Tibial artery (tissue), 4 donors: ENCODE measurements at regions not wholly inside any gene's neighbourhood (a gene's known extent, or its start where the extent isn't known, plus 50 kb on each side); places are given as distances from the start of the nearest gene placed in this dataset.

Experiments used
- DNase-seq, 2 donors: peaks; one replicate each; pipeline ENCODE4 v3.0.0-alpha.2; 2019
- H3K27ac ChIP-seq, 2 donors: fragments of 200-600 bp; sonication (generic) in 1 of 2; 1 replicate in 1 of 2; 2 replicates in 1 of 2; pipeline ENCODE4 v1.5.1; 2018 to 2019; ENCODE audit warnings: mild to moderate bottlenecking in 1 of 2
- H3K27me3 ChIP-seq, 2 donors: fragments of 200-600 bp; sonication (generic) in 1 of 2; one replicate each; pipeline versions ENCODE4 v1.5.1 to v1.6.0; 2016 to 2019
- H3K36me3 ChIP-seq, 3 donors: fragments of 200-600 bp; sonication (generic) in 2 of 3; one replicate each; pipeline ENCODE4 v1.5.1; 2016 to 2019; ENCODE audit warnings: mild to moderate bottlenecking in 2 of 3
- H3K4me1 ChIP-seq, 4 donors: fragments of 200-600 bp; sonication (generic) in 2 of 4; 1 replicate in 3 of 4; 2 replicates in 1 of 4; pipeline ENCODE4 v1.5.1; 2016 to 2019
- H3K4me3 ChIP-seq, 2 donors: fragments of 200-600 bp; sonication (generic) in 1 of 2; 1 replicate in 1 of 2; 2 replicates in 1 of 2; pipeline ENCODE4 v1.5.1; 2018 to 2019; ENCODE audit warnings: mild to moderate bottlenecking in 2 of 2
- H3K9me3 ChIP-seq, 3 donors: fragments of 200-600 bp; sonication (generic) in 1 of 3; one replicate each; pipeline ENCODE4 v1.5.1; 2016 to 2019
- intact Hi-C: fragments of 100-400 bp; cut with DNase I; formaldehyde crosslinking; loops from one replicate; pipeline ENCODE4 v1.15.0; 2023; ENCODE audit warnings: low total_unique reads
- TF ChIP-seq, protein P1 (sequence below), 2 experiments: fragments of 200-600 bp in 1 of 2; fragments of 450-650 bp in 1 of 2; IDR thresholded peaks; one replicate each; pipeline ENCODE4 v1.5.1; 2017 to 2019; ENCODE audit warnings: antibody characterized with exemption in 2 of 2, mild to moderate bottlenecking in 1 of 2, moderate library complexity in 1 of 2

DNA sequence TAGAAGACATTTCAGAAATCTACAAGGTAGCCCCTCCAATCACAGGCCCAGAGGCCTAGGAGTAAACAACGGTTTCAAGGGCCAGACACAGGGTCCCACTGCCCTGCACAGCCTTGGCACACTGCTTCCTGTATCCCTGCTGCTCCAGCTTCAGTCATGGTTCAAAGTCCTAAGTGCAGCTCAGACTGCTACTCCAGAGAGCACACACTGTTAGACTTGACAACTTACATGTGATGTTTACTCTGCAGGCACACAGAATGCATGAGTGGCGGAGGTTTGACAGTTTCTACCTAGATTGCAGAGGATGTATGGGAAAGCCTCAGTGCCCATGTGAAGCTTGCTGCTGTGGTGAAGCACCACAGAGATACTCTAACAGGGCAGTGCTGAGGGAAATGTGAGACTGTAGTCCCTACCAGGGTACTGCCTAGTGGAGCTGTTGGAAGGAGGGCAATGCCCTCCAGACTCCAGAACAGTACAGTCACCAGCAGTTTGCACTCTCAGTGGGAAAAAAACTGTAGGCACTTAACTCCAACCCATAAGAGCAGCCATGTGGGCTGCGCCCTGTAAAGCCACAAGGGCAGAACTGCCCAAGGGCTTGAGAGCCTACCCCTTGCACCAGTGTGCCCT, 270.0 kb downstream of the ZWINT start:
- H3K36me3 ChIP-seq: no peaks in the 10 kb centered on the region
- intact Hi-C loops: no loop called here
- H3K27me3 ChIP-seq: no peaks in the 10 kb centered on the region
- TF ChIP-seq, protein P1, sequence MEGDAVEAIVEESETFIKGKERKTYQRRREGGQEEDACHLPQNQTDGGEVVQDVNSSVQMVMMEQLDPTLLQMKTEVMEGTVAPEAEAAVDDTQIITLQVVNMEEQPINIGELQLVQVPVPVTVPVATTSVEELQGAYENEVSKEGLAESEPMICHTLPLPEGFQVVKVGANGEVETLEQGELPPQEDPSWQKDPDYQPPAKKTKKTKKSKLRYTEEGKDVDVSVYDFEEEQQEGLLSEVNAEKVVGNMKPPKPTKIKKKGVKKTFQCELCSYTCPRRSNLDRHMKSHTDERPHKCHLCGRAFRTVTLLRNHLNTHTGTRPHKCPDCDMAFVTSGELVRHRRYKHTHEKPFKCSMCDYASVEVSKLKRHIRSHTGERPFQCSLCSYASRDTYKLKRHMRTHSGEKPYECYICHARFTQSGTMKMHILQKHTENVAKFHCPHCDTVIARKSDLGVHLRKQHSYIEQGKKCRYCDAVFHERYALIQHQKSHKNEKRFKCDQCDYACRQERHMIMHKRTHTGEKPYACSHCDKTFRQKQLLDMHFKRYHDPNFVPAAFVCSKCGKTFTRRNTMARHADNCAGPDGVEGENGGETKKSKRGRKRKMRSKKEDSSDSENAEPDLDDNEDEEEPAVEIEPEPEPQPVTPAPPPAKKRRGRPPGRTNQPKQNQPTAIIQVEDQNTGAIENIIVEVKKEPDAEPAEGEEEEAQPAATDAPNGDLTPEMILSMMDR (IDR thresholded peaks at IDR 0.05): no peak
- DNase-seq: no peak
- H3K9me3 ChIP-seq: peaks cover 0 to 9% (median 0%) of the 10 kb centered on the region in 3 donors
- H3K4me1 ChIP-seq: no peaks in the 10 kb centered on the region
- no peak overlapping the region for H3K4me3 ChIP-seq
- no peak overlapping the region for H3K27ac ChIP-seq

DNA sequence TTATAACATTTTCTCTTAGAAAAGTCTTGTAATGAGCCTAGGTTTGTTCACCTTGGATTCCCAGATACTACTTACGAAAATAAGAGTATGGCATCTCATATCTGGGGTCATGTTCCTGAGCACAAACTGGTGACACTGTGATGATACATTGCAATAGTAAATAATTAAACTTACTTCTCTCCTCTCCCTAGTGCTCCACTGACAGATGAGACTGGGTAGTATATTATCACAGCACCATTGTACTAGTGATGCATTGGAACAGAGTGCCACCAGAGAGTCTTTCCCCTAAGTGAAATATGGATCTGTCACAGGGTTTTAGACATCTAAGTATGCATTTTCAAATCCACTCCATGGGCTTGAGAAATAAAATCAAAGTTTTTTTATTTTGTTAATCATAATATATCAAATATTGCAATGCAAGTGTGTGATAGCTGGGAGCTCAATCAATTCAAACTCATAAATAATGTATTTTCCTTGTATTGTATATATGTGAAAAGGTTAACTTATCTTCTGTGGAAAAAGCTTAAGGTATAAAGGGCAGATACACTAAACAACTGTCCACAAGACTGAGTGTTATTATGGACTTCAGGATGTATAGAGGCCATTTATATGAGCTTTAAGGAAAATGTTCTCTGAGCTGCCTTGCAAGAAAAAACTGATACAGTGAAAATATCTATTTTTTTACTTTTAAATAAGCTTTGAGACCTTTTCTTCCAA, 275.5 kb downstream of the ZWINT start:
- TF ChIP-seq, protein P1 (IDR thresholded peaks at IDR 0.05): no peak
- no peaks in the 10 kb centered on the region for H3K27me3 ChIP-seq
- H3K4me3 ChIP-seq: no peak overlapping the region
- H3K9me3 ChIP-seq: no peaks in the 10 kb centered on the region
- DNase-seq: no peak
- H3K27ac ChIP-seq: no peak overlapping the region
- no peaks in the 10 kb centered on the region for H3K36me3 ChIP-seq
- peaks cover 0 to 12% (median 4%) of the 10 kb centered on the region in 4 donors for H3K4me1 ChIP-seq
- intact Hi-C loops: no loop called here

DNA sequence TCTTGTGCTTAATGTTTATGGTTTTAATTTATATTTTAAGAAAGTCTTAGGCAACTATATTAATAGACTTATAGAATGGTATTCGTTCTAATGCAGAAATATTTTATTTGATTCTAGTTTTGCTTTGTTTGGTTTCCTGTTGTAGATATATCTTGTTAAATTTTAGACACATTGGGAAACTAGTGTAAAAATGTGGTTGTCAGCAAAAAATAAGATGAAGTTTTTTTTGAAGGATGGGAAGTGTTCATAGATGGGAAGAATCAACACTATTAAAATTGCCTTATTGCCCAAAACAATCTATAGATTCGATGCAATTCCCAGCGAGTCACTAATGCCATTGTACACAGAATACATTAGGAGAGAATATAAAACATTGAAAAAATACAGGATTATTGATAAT, 278.9 kb downstream of the ZWINT start:
- no peaks in the 10 kb centered on the region for H3K9me3 ChIP-seq
- peaks cover 0 to 12% (median 4%) of the 10 kb centered on the region in 4 donors for H3K4me1 ChIP-seq
- no peak overlapping the region for H3K4me3 ChIP-seq
- no peak for DNase-seq
- H3K36me3 ChIP-seq: no peaks in the 10 kb centered on the region
- TF ChIP-seq, protein P1 (IDR thresholded peaks at IDR 0.05): no peak
- intact Hi-C loops: no loop called here
- no peaks in the 10 kb centered on the region for H3K27me3 ChIP-seq
- no peak overlapping the region for H3K27ac ChIP-seq

DNA sequence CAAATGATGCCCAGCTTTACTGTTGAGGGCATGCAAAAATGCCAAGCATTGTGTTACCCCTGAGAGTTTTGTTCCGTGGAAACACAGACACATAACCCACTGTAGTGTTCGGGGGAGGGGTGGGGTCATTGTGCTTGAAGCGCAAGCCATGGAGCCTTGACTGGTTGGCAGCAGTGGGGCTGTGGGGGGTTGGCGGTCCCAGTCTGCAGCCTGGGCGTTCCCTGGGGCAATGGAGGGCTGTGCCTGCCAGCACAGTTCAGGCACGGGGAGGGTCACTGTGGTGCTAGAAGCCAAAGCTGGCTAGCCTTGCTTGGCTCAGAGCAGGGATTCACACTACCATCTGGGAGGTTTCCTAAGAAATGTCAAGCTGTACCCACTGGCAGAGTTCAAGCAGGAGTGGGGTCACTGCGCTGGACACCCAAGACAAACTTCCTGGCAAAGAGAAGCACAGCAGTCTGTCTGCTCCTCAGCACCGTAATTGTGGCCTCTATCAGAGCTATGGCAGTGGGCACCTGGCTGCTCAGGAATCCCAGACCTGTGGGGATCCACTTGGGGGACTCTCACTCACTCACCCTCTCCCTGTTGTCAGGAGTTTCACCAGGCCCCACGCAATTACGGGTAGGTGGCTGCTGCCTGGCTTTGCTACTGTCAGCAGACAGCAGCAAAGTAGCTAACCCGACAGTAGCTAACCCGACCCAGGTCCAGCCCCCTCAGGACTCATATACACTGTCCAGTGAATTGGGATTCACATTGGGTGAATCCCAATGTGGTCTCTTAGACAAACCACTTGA, 292.4 kb downstream of the ZWINT start:
- Histone ChIP-seq H3K4me1 (no peaks in the 10 kb centered on the region), H3K27me3 (no peaks in the 10 kb centered on the region), H3K9me3 (no peaks in the 10 kb centered on the region), H3K27ac (no peak overlapping the region), H3K4me3 (no peak overlapping the region), H3K36me3 (no peaks in the 10 kb centered on the region)
- DNase-seq: no peak
- intact Hi-C loops: no loop called here
- TF ChIP-seq, protein P1 (IDR thresholded peaks at IDR 0.05): no peak

DNA sequence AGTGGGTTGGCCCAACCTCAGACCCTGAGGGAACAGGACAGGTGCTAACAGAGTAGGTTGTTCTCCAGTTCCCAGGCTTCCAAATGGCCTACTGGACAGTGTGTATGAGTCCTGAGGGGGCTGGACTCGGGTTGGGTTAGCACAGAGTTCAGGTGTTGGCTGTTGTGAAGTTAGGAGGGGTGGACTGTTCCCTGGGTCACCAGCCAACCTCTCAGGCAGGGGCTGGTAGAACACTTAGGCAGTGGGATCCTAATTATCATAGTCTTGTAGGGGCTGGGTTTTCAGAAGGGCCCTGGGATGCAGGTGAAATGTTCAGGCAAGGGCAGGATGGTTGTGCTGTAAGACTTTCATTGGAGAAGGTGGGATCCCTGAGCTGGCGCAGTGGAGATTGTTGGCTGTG, 293.0 kb downstream of the ZWINT start:
- H3K4me3 ChIP-seq: no peak overlapping the region
- no peaks in the 10 kb centered on the region for H3K27me3 ChIP-seq
- no peaks in the 10 kb centered on the region for H3K9me3 ChIP-seq
- no peaks in the 10 kb centered on the region for H3K4me1 ChIP-seq
- no peaks in the 10 kb centered on the region for H3K36me3 ChIP-seq
- no peak overlapping the region for H3K27ac ChIP-seq
- DNase-seq: no peak
- TF ChIP-seq, protein P1 (IDR thresholded peaks at IDR 0.05): no peak
- intact Hi-C loops: no loop called here
